ENCODE measurements at regions not wholly inside any gene's neighbourhood (a gene's known extent, or its start where the extent isn't known, plus 50 kb on each side); places are given as distances from the start of the nearest gene placed in this dataset.

DNA sequence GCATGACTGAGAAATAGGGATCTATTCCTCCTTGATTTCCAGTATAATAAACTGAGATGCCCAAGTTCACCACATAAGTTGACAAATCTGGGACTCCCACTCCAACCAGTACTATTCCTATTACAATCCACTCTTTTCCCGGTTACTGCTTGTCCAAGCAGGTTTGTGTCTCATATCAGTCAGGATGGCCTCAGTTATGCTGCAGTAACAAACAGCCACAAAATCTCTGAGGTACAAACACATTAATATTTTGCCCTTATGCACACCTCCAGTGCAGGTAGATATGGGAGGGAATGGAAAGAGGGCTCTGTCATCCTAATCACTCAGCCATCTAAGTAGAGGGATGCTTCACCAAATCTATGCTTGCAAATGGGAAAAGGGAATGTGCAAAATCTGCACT, 207.8 kb downstream of the RAB28 start:
- TF ChIP-seq, protein P1, sequence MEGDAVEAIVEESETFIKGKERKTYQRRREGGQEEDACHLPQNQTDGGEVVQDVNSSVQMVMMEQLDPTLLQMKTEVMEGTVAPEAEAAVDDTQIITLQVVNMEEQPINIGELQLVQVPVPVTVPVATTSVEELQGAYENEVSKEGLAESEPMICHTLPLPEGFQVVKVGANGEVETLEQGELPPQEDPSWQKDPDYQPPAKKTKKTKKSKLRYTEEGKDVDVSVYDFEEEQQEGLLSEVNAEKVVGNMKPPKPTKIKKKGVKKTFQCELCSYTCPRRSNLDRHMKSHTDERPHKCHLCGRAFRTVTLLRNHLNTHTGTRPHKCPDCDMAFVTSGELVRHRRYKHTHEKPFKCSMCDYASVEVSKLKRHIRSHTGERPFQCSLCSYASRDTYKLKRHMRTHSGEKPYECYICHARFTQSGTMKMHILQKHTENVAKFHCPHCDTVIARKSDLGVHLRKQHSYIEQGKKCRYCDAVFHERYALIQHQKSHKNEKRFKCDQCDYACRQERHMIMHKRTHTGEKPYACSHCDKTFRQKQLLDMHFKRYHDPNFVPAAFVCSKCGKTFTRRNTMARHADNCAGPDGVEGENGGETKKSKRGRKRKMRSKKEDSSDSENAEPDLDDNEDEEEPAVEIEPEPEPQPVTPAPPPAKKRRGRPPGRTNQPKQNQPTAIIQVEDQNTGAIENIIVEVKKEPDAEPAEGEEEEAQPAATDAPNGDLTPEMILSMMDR (IDR thresholded peaks at IDR 0.05; ENCODE audit: low read depth, low read length) = no peak
- DNase-seq (ENCODE audit: extremely low read depth, low read depth) = no peak

DNA sequence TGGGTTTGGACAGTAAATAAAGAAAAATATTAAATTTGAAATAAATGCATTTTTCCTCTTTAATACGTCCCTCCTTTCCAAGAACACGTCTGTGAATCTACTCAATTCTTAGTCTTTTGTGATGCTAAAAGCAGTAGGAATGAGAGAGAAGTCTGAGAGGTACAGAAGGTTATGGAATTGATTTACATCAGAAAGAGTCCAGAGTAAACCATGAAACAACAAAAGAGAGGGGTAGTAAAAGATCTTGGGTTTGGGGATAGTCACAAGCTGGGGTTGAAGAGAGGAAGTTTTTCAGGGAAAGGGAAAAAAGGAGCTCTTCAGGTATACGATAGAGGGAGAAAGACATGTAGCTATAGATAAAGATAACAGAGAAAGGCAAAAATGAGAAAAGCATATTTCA, 215.4 kb downstream of the RAB28 start:
- TF ChIP-seq, protein P1 (IDR thresholded peaks at IDR 0.05; ENCODE audit: low read depth, low read length) = no peak
- DNase-seq (ENCODE audit: extremely low read depth, low read depth) = no peak

DNA sequence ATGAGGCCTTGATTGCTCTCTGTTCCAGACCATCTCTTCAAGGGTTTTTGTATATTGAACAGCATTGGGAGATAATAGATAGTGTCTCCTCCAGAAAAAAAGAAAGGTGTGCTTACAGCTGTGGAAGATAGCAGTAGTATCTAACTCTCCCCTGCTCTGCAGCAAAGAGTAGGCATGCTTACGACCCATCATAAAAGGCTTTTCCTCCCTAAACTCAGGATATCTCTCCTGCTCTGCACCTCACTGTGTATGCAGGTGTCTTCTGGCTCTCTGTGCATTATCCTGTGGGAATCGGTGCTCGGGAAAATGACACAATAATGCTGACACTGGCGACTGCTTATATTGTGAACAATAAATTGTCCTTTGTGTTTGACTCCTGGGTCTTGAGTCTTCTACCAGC, 216.0 kb downstream of the RAB28 start:
- DNase-seq (ENCODE audit: extremely low read depth, low read depth) = no peak
- TF ChIP-seq, protein P1 (IDR thresholded peaks at IDR 0.05; ENCODE audit: low read depth, low read length) = no peak

DNA sequence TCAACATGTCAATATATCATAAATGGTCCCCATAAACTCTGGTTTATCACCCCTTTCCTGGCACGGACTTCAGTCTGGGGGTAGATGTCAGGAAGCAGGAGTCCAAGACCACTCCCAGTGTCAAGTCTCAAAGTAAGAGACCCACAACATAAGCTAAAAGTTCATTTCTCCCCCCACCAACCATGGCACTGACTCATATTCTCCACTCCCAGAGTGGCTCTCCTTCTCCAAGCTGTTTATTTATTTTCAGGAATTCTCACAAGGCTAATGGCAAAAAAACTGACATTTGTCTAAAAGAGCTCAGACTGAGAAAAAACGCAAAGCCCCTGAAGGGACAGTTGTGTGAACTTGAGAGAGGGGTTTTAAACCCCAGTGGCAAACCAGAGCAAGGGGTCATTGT, 217.0 kb downstream of the RAB28 start:
- TF ChIP-seq, protein P1 (IDR thresholded peaks at IDR 0.05; ENCODE audit: low read depth, low read length) = no peak
- DNase-seq (ENCODE audit: extremely low read depth, low read depth) = no peak

DNA sequence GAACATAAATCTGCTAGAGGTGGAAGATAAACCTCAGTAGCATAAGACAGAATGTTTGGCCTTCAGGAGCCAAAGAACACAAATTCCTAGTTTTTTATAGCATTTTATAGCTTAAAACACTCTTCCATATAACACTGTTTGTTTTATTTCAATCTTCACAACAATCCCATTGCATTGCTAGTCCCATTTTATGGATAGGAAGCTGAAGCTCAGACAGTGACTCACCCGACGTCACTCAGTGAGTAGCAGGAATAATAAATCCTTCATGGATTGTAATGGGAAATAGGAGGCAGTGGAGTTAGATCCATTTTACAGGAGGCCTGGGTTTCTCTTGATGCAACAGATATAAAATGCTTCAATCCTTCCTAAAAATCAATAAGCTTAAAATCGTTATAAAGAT, 217.5 kb downstream of the RAB28 start:
- TF ChIP-seq, protein P1 (IDR thresholded peaks at IDR 0.05; ENCODE audit: low read depth, low read length) = no peak
- DNase-seq (ENCODE audit: extremely low read depth, low read depth) = no peak

DNA sequence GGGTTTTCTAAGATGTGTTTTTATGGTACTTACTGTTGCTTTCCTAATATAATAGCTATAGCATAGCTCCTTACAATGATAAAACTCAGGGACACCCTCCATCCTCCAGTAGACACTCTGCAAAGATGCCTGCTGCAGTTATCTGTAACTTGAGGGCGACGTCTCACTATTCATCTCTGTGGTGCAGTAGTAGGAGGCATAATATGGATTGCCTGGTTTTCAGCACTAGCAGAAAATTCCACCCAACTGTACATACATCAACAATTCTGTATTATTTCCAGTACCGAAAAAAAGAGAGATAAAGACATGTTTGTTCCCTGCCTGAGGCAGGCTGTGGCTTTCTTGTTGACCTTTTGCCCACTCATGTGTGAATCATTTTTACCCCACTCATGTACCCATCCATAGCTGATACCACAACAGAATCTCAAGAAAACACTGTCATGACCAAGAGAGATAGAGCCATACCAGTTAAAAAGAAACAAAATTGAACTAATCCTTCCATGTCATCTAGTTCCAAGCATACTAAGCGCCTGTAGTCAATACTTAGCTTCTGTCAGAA, 220.1 kb downstream of the RAB28 start:
- no peak for DNase-seq (ENCODE audit: extremely low read depth, low read depth)
- TF ChIP-seq, protein P1 (IDR thresholded peaks at IDR 0.05; ENCODE audit: low read depth, low read length) = no peak

DNA sequence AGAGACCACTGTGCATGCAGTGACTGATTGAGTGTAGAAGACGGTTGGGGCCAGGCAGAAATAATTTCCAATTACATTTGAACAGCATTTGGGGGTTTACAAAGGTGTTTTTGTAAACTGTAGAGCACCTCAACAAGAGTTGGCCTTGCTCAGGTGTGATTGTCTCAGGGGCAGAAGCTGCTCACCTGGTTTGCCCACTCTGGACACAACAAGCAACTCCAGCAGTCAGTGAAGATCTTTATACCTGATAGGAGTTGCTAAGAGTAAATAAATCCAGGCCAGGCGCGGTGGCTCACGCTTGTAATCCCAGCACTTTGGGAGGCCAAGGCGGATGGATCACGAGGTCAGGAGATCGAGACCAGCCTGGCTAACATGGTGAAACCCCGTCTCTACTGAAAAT, 221.3 kb downstream of the RAB28 start:
- TF ChIP-seq, protein P1 (IDR thresholded peaks at IDR 0.05; ENCODE audit: low read depth, low read length) = no peak
- DNase-seq (ENCODE audit: extremely low read depth, low read depth) = no peak
